Stimulated activated CD8-positive, alpha-beta memory T cell treated with anti-CD3 and anti-CD28 coated beads, Interleukin-12 subunit alpha, Interleukin-12 subunit beta, amount 100 ng/mL, for 24 hours (primary cell): ENCODE measurements at regions not wholly inside any gene's neighbourhood (a gene's known extent, or its start where the extent isn't known, plus 50 kb on each side); places are given as distances from the start of the nearest gene placed in this dataset.

ENCODE experiments used
- DNase-seq: peaks from one replicate; pipeline ENCODE4 v3.0.0-alpha.2; 2020; ENCODE audit errors: extremely low read depth

GRCh38 chr6:102655823-102656222, 1262.3 kb downstream of the GRIK2 start:
- no peak for DNase-seq

GRCh38 chr6:102641426-102641825, 1247.9 kb downstream of the GRIK2 start:
- DNase-seq = no peak

- no peak for DNase-seq
Observed at GRCh38 chr6:102631921-102632320, 1238.4 kb downstream of the GRIK2 start.

GRCh38 chr6:102623201-102623600, 1229.7 kb downstream of the GRIK2 start:
- DNase-seq = no peak

GRCh38 chr6:102619585-102619984, 1226.1 kb downstream of the GRIK2 start:
- DNase-seq = no peak

- no peak for DNase-seq
Observed at GRCh38 chr6:102582569-102582968, 1189.1 kb downstream of the GRIK2 start.

- DNase-seq = no peak
Observed at GRCh38 chr6:102581378-102582124, 1188.0 kb downstream of the GRIK2 start.

GRCh38 chr6:102571236-102571908, 1177.9 kb downstream of the GRIK2 start:
- DNase-seq = no peak

GRCh38 chr6:102562713-102563112, 1169.2 kb downstream of the GRIK2 start:
- DNase-seq = no peak

- no peak for DNase-seq
Observed at GRCh38 chr6:102553214-102553613, 1159.7 kb downstream of the GRIK2 start.

- DNase-seq = no peak
Observed at GRCh38 chr6:102549221-102549874, 1155.8 kb downstream of the GRIK2 start.

- no peak for DNase-seq
Observed at GRCh38 chr6:102525336-102525735, 1131.8 kb downstream of the GRIK2 start.

GRCh38 chr6:102520966-102521365, 1127.5 kb downstream of the GRIK2 start:
- DNase-seq = no peak

- no peak for DNase-seq
Observed at GRCh38 chr6:102517506-102517905, 1124.0 kb downstream of the GRIK2 start.

- no peak for DNase-seq
Observed at GRCh38 chr6:102501615-102502014, 1108.1 kb downstream of the GRIK2 start.

GRCh38 chr6:102494808-102495207, 1101.3 kb downstream of the GRIK2 start:
- DNase-seq = no peak

- no peak for DNase-seq
Observed at GRCh38 chr6:102493485-102493884, 1100.0 kb downstream of the GRIK2 start.

GRCh38 chr6:102488729-102489128, 1095.2 kb downstream of the GRIK2 start:
- no peak for DNase-seq

- DNase-seq = no peak
Observed at GRCh38 chr6:102485480-102485879, 1092.0 kb downstream of the GRIK2 start.

GRCh38 chr6:102474041-102474807, 1080.7 kb downstream of the GRIK2 start:
- DNase-seq = no peak

- DNase-seq = no peak
Observed at GRCh38 chr6:102458990-102459389, 1065.5 kb downstream of the GRIK2 start.

- DNase-seq = no peak
Observed at GRCh38 chr6:102438171-102438570, 1044.7 kb downstream of the GRIK2 start.
